WI38 (cell line): ENCODE measurements at regions not wholly inside any gene's neighbourhood (a gene's known extent, or its start where the extent isn't known, plus 50 kb on each side); places are given as distances from the start of the nearest gene placed in this dataset.

Experiments used
- H3K4me3 ChIP-seq: 2 replicates; pipeline ENCODE4 v1.5.1; 2011; ENCODE audit warnings: low read depth, mild to moderate bottlenecking, control low read depth, low read length
- CTCF ChIP-seq: IDR thresholded peaks from 2 replicates; pipeline ENCODE4 v1.5.1; 2012; ENCODE audit warnings: low read depth, mild to moderate bottlenecking, control low read depth, low read length

DNA sequence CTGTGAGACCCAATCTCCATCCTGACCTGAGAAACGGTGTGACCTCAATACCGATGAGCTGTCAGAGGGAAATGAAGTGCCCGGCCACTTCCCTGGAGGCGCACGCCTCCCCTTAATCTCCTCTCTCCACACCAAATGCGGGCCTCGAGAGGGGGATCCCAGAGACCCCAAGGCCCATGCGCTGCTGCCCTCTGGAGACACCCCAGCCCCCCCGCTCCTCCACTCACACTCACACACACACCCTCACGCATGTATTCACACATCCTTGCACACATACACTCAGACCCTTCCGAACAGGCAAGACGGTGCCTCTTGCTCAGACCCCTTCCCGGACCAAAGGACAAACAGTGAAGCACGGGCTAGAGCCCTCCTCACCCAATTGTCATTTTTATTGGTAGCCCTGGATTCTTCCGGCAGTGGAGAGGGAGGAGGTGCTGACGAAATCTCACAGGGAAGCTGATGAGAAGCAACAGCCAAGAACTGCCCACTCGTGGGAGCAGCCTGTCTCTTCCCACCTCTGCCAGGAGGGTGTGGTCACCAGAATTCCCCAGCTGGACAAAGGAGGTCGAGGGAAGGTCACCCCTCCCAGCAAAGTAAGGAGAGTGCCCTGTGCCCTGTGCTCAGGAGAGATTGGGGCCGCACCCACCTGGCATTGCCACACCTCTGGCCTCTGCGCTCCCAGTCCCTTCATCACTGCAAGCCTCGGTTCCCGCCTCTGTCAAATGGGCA, 136.0 kb upstream of the TNRC6C start:
- no peak for TF ChIP-seq CTCF
- no peak overlapping the region for H3K4me3 ChIP-seq

- TF ChIP-seq CTCF, result no peak
- no peak overlapping the region for H3K4me3 ChIP-seq
These were observed 134.3 kb upstream of the TNRC6C start for GRCh38 chr17:77824102-77824779.

DNA sequence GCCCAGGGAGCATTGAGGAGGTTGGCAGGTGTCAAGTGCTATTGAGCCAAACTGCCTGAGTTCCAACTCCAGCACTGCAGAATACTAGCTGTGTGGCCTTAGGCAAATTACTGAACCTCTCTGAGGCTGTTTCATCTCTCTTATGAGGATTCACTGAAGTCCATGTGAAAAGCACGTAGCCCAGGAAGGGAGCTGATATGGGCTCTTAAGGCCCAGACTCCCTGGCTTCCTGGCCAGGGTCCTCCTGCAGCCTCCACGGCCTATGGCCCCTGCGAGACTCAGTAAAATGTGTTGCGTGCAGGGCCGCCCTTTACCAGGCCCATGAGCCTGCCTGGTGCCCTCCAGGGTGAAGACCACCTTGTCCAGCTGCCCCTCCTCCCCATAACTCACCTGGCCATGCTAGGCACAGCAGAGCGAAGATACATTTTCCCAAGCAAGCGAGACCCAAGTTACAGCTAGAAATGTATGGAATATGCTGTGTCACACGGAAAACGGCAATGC, 133.7 kb upstream of the TNRC6C start:
- TF ChIP-seq CTCF, result no peak
- H3K4me3 ChIP-seq, result no peak overlapping the region

- no peak overlapping the region for H3K4me3 ChIP-seq
- TF ChIP-seq CTCF, result no peak
These were observed 132.9 kb upstream of the TNRC6C start for GRCh38 chr17:77825621-77826020.

DNA sequence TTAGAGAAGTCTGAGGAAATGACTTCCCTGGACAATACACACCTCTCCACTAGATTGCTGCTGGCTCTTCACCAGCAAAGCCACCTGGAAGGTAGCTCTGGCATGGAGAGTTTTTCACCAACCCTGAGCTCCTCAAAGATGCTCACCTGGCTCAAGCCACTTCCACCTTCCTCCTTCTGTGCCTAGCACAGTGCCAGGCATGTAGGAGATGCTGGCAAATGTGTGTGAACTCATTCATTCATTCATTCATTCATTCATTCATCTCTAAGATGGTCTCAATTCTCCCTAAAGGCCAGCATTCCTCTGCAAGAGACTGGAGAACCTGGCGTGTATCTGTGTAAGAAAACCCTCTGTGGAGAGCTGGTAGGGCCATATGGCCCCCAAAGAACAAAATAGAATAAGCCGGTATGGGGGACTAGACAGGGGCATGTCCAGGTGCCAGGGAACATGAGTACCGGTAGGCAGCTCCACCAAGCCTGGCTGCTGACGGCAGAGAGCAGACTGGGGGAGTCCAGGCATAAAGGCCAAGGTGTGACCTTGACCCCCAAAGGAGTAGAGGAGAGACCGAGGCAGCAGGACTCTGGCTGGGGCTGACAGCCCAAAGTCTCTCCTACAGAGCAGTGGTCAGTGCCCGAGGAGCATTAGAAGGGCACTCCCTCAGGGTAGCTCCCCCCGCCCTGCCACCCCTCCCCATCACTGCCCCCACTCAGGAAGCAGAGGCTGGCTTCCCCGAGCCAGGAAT, 132.2 kb upstream of the TNRC6C start:
- H3K4me3 ChIP-seq, result no peak overlapping the region
- no peak for TF ChIP-seq CTCF

- H3K4me3 ChIP-seq, result no peak overlapping the region
- no peak for TF ChIP-seq CTCF
These were observed 131.5 kb upstream of the TNRC6C start for GRCh38 chr17:77827039-77827438.

- H3K4me3 ChIP-seq, result no peak overlapping the region
- TF ChIP-seq CTCF, result no peak
These were observed 131.0 kb upstream of the TNRC6C start for GRCh38 chr17:77827511-77827910.
